ENCODE measurements at regions not wholly inside any gene's neighbourhood (a gene's known extent, or its start where the extent isn't known, plus 50 kb on each side); places are given as distances from the start of the nearest gene placed in this dataset.
"Not testable (repeated sequence)": the region's sequence is repeated elsewhere in the genome, so short reads cannot be mapped to it uniquely, and the experiment has no call there.

DNA sequence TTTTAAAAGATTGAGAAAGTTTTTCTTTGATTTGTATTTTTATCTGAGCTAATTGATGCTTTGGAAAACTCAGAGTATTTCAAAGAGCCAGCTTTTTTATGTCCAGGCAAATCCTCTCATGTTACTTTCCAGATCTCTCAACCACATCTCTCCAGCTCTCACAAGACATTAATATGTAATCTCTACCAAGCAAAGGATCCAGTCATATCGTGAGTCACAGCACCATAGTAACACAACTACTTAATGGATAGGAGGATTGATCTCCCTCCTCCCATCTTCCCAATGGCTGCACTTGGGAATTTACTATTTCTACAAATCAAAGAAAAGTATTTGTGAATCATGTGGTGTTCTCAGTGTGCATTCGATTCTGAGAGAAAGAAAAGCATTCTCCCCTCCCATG, 63.3 kb downstream of the POU4F1 start:
- DNase-seq (ENCODE audit: low read depth), result peak; percentile 12
- TF ChIP-seq CTCF (IDR thresholded peaks at IDR 0.05; ENCODE audit: insufficient read depth, low read depth, low read length, missing control alignments), result no peak

GRCh38 chr13:78526044-78526443, 77.3 kb downstream of the POU4F1 start:
- DNase-seq (ENCODE audit: low read depth); H3K4me3 ChIP-seq (ENCODE audit: low read length): not testable (repeated sequence)

More for the DNA sequence above, 63.3 kb downstream of the POU4F1 start:
- H3K4me3 ChIP-seq (ENCODE audit: low read length), result no peak overlapping the region

GRCh38 chr13:78524936-78525335, 78.4 kb downstream of the POU4F1 start:
- no peak overlapping the region for H3K4me3 ChIP-seq (ENCODE audit: low read length)
- TF ChIP-seq CTCF (IDR thresholded peaks at IDR 0.05; ENCODE audit: insufficient read depth, low read depth, low read length, missing control alignments), result no peak

GRCh38 chr13:78521091-78521490, 82.3 kb downstream of the POU4F1 start:
- no peak overlapping the region for H3K4me3 ChIP-seq (ENCODE audit: low read length)
- DNase-seq (ENCODE audit: low read depth), result no peak
- no peak for TF ChIP-seq CTCF (IDR thresholded peaks at IDR 0.05; ENCODE audit: insufficient read depth, low read depth, low read length, missing control alignments)

More at GRCh38 chr13:78524936-78525335, 78.4 kb downstream of the POU4F1 start:
- DNase-seq (ENCODE audit: low read depth), result no peak

GRCh38 chr13:78520425-78520824, 82.9 kb downstream of the POU4F1 start:
- TF ChIP-seq CTCF (IDR thresholded peaks at IDR 0.05; ENCODE audit: insufficient read depth, low read depth, low read length, missing control alignments), result no peak
- DNase-seq (ENCODE audit: low read depth), result no peak
- H3K4me3 ChIP-seq (ENCODE audit: low read length), result no peak overlapping the region

DNA sequence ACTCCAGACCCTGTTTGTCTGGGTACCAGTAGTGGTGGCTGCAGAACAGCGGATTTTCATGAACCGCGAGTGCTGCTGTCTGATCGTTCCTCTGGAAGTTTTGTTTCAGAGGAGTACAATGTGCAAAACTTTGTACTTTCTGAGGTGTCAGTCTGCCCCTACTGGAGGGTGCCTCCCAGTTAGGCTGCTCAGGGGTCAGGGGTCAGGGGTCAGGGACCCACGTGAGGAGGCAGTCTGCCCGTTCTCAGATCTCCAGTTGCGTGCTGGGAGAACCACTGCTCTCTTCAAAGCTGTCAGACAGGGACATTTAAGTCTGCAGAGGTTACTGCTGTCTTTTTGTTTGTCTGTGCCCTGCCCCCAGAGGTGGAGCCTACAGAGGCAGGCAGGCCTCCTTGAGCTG, 84.9 kb downstream of the POU4F1 start:
- DNase-seq (ENCODE audit: low read depth); H3K4me3 ChIP-seq (ENCODE audit: low read length): not testable (repeated sequence)

- no peak for DNase-seq (ENCODE audit: low read depth)
- H3K4me3 ChIP-seq (ENCODE audit: low read length), result no peak overlapping the region
- no peak for TF ChIP-seq CTCF (IDR thresholded peaks at IDR 0.05; ENCODE audit: insufficient read depth, low read depth, low read length, missing control alignments)
Measured at GRCh38 chr13:78499802-78500201, 103.5 kb downstream of the POU4F1 start.

DNA sequence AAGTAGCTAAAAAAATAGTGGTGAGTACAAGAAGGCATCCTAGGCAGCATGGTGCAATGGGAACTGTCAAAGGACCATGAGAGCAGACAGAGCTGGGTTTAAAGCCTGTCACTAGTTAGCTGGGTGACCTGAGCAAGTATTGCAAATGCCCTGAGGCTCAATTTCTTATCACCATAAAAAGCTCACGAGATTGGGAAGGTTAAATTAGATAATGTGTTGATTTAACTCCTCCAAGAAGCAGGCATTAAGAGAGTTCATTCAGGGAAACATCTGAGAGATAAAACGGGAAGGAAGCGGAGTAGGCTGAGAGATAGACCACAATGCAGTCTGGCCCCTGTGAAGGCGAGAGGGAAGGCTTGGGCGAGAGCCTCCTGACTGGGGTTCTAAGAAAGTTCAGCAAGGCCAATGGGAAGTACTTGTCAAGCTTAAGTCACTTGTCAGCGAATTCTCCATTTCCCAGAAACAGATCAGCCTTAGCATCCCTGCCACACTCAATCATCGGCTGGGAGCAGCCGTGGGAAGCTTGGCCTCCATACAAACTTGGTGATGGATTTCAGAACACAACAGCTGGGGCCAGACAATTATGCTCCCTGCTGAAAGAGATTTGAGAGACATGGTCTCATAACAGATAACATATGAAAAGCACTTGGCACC, 105.5 kb downstream of the POU4F1 start:
- DNase-seq (ENCODE audit: low read depth), result no peak
- no peak overlapping the region for H3K4me3 ChIP-seq (ENCODE audit: low read length)
- TF ChIP-seq CTCF (IDR thresholded peaks at IDR 0.05; ENCODE audit: insufficient read depth, low read depth, low read length, missing control alignments), result no peak

All from epithelial cell of esophagus (primary cell).